ENCODE measurements at regions not wholly inside any gene's neighbourhood (a gene's known extent, or its start where the extent isn't known, plus 50 kb on each side); places are given as distances from the start of the nearest gene placed in this dataset.

DNA sequence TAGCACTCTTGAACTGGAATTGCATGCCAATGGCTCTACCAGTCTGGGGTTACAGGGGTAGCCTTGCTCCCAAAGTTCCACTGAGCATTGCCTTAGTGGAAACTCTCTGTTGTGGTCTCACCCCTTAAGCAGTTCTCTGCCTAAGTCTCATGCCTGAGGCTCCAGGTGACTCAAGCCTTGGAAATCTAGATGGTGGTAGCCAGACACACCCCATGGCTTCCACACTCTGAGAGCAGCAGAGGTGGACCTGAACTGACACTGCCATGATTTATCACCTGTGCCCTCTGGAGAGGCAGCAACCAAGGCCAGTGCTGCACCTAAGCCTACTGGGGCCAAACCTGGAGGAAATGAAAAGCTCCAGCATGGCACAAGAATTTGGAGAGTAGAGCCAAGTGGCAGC lies 285.7 kb upstream of the PKN2 start:
- H3K27me3 ChIP-seq (ENCODE audit: control insufficient read depth, insufficient read depth, low read length) = no peaks in the 10 kb centered on the region
- FAIRE-seq = no peak
- no peak overlapping the region for H3K27ac ChIP-seq (ENCODE audit: low read depth in 2 of 2, low read length in 2 of 2)
- intact Hi-C loops (cut with DNase I) = no loop called here
- DNase-seq = no peak
- H3K36me3 ChIP-seq (ENCODE audit: control insufficient read depth in 2 of 3, insufficient read depth in 3 of 3, low read length in 3 of 3) = no peaks in the 10 kb centered on the region
- TF ChIP-seq, protein P1, sequence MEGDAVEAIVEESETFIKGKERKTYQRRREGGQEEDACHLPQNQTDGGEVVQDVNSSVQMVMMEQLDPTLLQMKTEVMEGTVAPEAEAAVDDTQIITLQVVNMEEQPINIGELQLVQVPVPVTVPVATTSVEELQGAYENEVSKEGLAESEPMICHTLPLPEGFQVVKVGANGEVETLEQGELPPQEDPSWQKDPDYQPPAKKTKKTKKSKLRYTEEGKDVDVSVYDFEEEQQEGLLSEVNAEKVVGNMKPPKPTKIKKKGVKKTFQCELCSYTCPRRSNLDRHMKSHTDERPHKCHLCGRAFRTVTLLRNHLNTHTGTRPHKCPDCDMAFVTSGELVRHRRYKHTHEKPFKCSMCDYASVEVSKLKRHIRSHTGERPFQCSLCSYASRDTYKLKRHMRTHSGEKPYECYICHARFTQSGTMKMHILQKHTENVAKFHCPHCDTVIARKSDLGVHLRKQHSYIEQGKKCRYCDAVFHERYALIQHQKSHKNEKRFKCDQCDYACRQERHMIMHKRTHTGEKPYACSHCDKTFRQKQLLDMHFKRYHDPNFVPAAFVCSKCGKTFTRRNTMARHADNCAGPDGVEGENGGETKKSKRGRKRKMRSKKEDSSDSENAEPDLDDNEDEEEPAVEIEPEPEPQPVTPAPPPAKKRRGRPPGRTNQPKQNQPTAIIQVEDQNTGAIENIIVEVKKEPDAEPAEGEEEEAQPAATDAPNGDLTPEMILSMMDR (IDR thresholded peaks at IDR 0.05; ENCODE audit: borderline replicate concordance, extremely low read depth, insufficient read depth) = no peak
- no peaks in the 10 kb centered on the region for H3K4me1 ChIP-seq (ENCODE audit: control insufficient read depth in 2 of 3, insufficient read depth in 2 of 3, low read depth in 1 of 3, low read length in 3 of 3)
- no peaks in the 10 kb centered on the region for H3K9me3 ChIP-seq (ENCODE audit: control insufficient read depth in 2 of 3, insufficient read depth in 1 of 3, low read length in 3 of 3)
- no peak overlapping the region for H3K9ac ChIP-seq (ENCODE audit: low read length in 3 of 3)
- no peak overlapping the region for H3K4me3 ChIP-seq (ENCODE audit: low read length in 3 of 3)

DNA sequence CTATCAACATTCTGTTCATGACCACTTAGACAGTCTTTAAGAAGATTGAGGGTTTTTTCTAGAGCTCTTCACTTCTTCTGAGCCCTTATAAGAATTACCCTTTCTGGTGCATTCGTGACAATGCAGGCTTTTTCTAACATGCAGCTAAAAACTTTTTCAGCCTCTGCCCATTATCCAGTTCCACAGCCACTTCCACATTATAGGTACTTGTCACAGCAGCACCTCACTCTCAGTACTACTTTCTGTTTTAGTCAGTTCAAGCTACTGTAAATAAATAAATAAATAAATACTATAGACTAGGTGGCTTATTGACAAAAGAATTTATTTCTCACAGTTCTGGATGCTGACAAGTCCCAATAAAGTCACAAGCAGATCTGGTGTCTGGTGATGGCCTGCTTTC lies 284.4 kb upstream of the PKN2 start:
- H3K4me1 ChIP-seq (ENCODE audit: control insufficient read depth in 2 of 3, insufficient read depth in 2 of 3, low read depth in 1 of 3, low read length in 3 of 3) = no peaks in the 10 kb centered on the region
- DNase-seq = no peak
- no peaks in the 10 kb centered on the region for H3K27me3 ChIP-seq (ENCODE audit: control insufficient read depth, insufficient read depth, low read length)
- no peak overlapping the region for H3K27ac ChIP-seq (ENCODE audit: low read depth in 2 of 2, low read length in 2 of 2)
- no peaks in the 10 kb centered on the region for H3K9me3 ChIP-seq (ENCODE audit: control insufficient read depth in 2 of 3, insufficient read depth in 1 of 3, low read length in 3 of 3)
- TF ChIP-seq, protein P1 (IDR thresholded peaks at IDR 0.05; ENCODE audit: borderline replicate concordance, extremely low read depth, insufficient read depth) = no peak
- H3K9ac ChIP-seq (ENCODE audit: low read length in 3 of 3) = no peak overlapping the region
- no peak overlapping the region for H3K4me3 ChIP-seq (ENCODE audit: low read length in 3 of 3)
- H3K36me3 ChIP-seq (ENCODE audit: control insufficient read depth in 2 of 3, insufficient read depth in 3 of 3, low read length in 3 of 3) = no peaks in the 10 kb centered on the region
- intact Hi-C loops (cut with DNase I) = no loop called here
- no peak for FAIRE-seq

DNA sequence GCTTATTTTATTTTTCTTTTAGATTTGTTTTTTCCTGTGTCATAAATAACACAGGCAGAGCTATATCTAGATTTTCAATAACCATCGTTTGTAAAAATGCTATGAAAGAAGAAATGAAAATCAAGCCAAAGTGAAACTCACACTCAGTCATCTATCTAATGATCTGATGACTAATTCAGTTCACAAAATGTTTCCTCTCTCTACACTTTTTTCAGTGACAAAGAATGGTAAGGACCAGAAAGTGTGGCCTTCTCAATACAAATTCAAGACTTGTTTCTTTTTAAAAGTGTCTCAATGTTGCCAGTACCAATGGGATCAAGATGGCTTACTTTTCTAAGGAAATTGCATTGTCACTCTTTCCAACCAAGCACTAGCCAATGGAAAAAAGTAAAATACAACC lies 282.8 kb upstream of the PKN2 start:
- no peak for DNase-seq
- H3K4me1 ChIP-seq (ENCODE audit: control insufficient read depth in 2 of 3, insufficient read depth in 2 of 3, low read depth in 1 of 3, low read length in 3 of 3) = no peaks in the 10 kb centered on the region
- intact Hi-C loops (cut with DNase I) = no loop called here
- H3K9me3 ChIP-seq (ENCODE audit: control insufficient read depth in 2 of 3, insufficient read depth in 1 of 3, low read length in 3 of 3) = no peaks in the 10 kb centered on the region
- no peak overlapping the region for H3K27ac ChIP-seq (ENCODE audit: low read depth in 2 of 2, low read length in 2 of 2)
- no peak overlapping the region for H3K9ac ChIP-seq (ENCODE audit: low read length in 3 of 3)
- no peaks in the 10 kb centered on the region for H3K36me3 ChIP-seq (ENCODE audit: control insufficient read depth in 2 of 3, insufficient read depth in 3 of 3, low read length in 3 of 3)
- H3K27me3 ChIP-seq (ENCODE audit: control insufficient read depth, insufficient read depth, low read length) = no peaks in the 10 kb centered on the region
- no peak for FAIRE-seq
- no peak overlapping the region for H3K4me3 ChIP-seq (ENCODE audit: low read length in 3 of 3)
- TF ChIP-seq, protein P1 (IDR thresholded peaks at IDR 0.05; ENCODE audit: borderline replicate concordance, extremely low read depth, insufficient read depth) = no peak

DNA sequence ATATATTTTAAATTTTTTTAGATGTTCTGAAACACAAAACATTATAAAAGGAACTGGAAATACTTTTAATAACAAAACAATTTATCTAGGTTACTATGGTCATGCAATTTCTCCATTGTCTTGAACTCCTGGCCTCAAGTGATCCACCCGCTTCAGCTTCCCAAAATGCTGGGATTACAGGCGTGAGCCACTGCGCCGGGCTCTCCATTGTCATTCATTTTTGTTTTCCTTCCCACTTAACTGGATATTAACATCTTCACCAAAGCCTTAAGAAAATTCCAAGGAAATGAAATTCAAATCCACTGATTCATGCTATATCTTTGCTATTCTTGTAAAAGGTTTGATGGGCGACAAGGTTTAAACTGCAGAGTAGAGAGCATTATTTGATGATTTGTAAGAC lies 279.5 kb upstream of the PKN2 start:
- Histone ChIP-seq H3K9me3 (ENCODE audit: control insufficient read depth in 2 of 3, insufficient read depth in 1 of 3, low read length in 3 of 3) (peaks cover 0 to 5% (median 0%) of the 10 kb centered on the region in 3 donors), H3K4me1 (ENCODE audit: control insufficient read depth in 2 of 3, insufficient read depth in 2 of 3, low read depth in 1 of 3, low read length in 3 of 3) (no peaks in the 10 kb centered on the region), H3K36me3 (ENCODE audit: control insufficient read depth in 2 of 3, insufficient read depth in 3 of 3, low read length in 3 of 3) (no peaks in the 10 kb centered on the region), H3K27me3 (ENCODE audit: control insufficient read depth, insufficient read depth, low read length) (no peaks in the 10 kb centered on the region), H3K9ac (ENCODE audit: low read length in 3 of 3) (no peak overlapping the region), H3K27ac (ENCODE audit: low read depth in 2 of 2, low read length in 2 of 2) (no peak overlapping the region), H3K4me3 (ENCODE audit: low read length in 3 of 3) (no peak overlapping the region)
- intact Hi-C loops (cut with DNase I) = no loop called here
- TF ChIP-seq, protein P1 (IDR thresholded peaks at IDR 0.05; ENCODE audit: borderline replicate concordance, extremely low read depth, insufficient read depth) = no peak
- DNase-seq (no peak), FAIRE-seq (no peak)
